CD4-positive, CD25-positive, alpha-beta regulatory T cell (primary cell): ENCODE measurements at regions not wholly inside any gene's neighbourhood (a gene's known extent, or its start where the extent isn't known, plus 50 kb on each side); places are given as distances from the start of the nearest gene placed in this dataset.

Experiments
- ATAC-seq, 2 donors: fragments of 150-1000 bp; cut with Tn5 transposase; one replicate each; pipeline ENCODE4 v1.10.0; 2021; ENCODE audit warnings: low read depth in 2 of 2, moderate number of reproducible peaks in 2 of 2, moderate library complexity in 1 of 2
- DNase-seq, 3 donors: peaks; one replicate each; pipeline versions ENCODE4 v3.0.0 to v3.0.0-alpha.2; 2012 to 2022; ENCODE audit warnings: mixed read lengths in 1 of 3
- H3K27ac ChIP-seq: one replicate; pipeline ENCODE4 v1.7.0; 2013; ENCODE audit warnings: mild to moderate bottlenecking, low read length; ENCODE audit not compliant: insufficient read depth, poor library complexity, severe bottlenecking
- H3K27me3 ChIP-seq: one replicate; pipeline ENCODE4 v1.7.0; 2013; ENCODE audit warnings: low read length; ENCODE audit not compliant: control insufficient read depth, insufficient read depth
- H3K36me3 ChIP-seq: one replicate; pipeline ENCODE4 v1.7.0; 2013; ENCODE audit warnings: mild to moderate bottlenecking, low read length, moderate library complexity; ENCODE audit not compliant: control insufficient read depth, insufficient read depth
- H3K4me1 ChIP-seq: 2 replicates; pipeline ENCODE4 v1.7.0; 2013; ENCODE audit warnings: mild to moderate bottlenecking, low read length; ENCODE audit not compliant: insufficient read depth, control insufficient read depth, poor library complexity, severe bottlenecking
- H3K4me3 ChIP-seq: one replicate; pipeline ENCODE4 v1.7.0; 2013; ENCODE audit warnings: low read depth, mild to moderate bottlenecking, low read length, moderate library complexity
- H3K9me3 ChIP-seq, 2 experiments: 1 replicate in 1 of 2; 2 replicates in 1 of 2; pipeline ENCODE4 v1.7.0; 2013; ENCODE audit warnings: low read length in 2 of 2, mild to moderate bottlenecking in 1 of 2, moderate library complexity in 1 of 2; ENCODE audit not compliant: control insufficient read depth in 2 of 2
- H3K27ac Mint-ChIP-seq, 3 donors: one replicate each; pipeline ENCODE4 v1.8.0; 2020 to 2022; ENCODE audit warnings: mild to moderate bottlenecking in 3 of 3, mixed read lengths in 3 of 3, moderate library complexity in 2 of 3
- H3K27me3 Mint-ChIP-seq: one replicate; pipeline ENCODE4 v1.8.0; 2022; ENCODE audit warnings: mild to moderate bottlenecking, mixed read lengths
- H3K36me3 Mint-ChIP-seq: one replicate; pipeline ENCODE4 v1.8.0; 2020; ENCODE audit warnings: mixed read lengths
- H3K4me1 Mint-ChIP-seq, 4 donors: one replicate each; pipeline ENCODE4 v1.8.0; 2020 to 2022; ENCODE audit warnings: mixed read lengths in 4 of 4, mild to moderate bottlenecking in 1 of 4
- H3K4me3 Mint-ChIP-seq, 4 donors: one replicate each; pipeline ENCODE4 v1.8.0; 2020 to 2022; ENCODE audit warnings: mild to moderate bottlenecking in 4 of 4, mixed read lengths in 4 of 4, moderate library complexity in 3 of 4
- H3K9me3 Mint-ChIP-seq, 7 donors: one replicate each; pipeline ENCODE4 v1.8.0; 2020 to 2022; ENCODE audit warnings: mixed read lengths in 7 of 7, mild to moderate bottlenecking in 3 of 7, moderate library complexity in 2 of 7

GRCh38 chr2:41337956-41338355 lies 709.9 kb upstream of the PKDCC start:
- no peak overlapping the region for H3K4me3 ChIP-seq
- Mint-ChIP-seq H3K27ac (no peak overlapping the region), H3K4me3 (no peak overlapping the region), H3K36me3 (no peaks in the 10 kb centered on the region), H3K4me1 (no peaks in the 10 kb centered on the region), H3K9me3 (peaks cover 0 to 7% (median 2%) of the 10 kb centered on the region in 7 donors), H3K27me3 (no peaks in the 10 kb centered on the region)
- H3K36me3 ChIP-seq, result no peaks in the 10 kb centered on the region
- no peak for ATAC-seq
- no peaks in the 10 kb centered on the region for H3K4me1 ChIP-seq
- H3K27me3 ChIP-seq, result no peaks in the 10 kb centered on the region
- H3K9me3 ChIP-seq, result no peaks in the 10 kb centered on the region
- no peak for DNase-seq
- H3K27ac ChIP-seq, result no peak overlapping the region

- Mint-ChIP-seq H3K4me3 (no peak overlapping the region), H3K27ac (no peak overlapping the region), H3K27me3 (no peaks in the 10 kb centered on the region), H3K4me1 (no peaks in the 10 kb centered on the region), H3K9me3 (peaks cover 0 to 4% (median 0%) of the 10 kb centered on the region in 7 donors), H3K36me3 (no peaks in the 10 kb centered on the region)
- Histone ChIP-seq H3K27me3 (no peaks in the 10 kb centered on the region), H3K4me3 (no peak overlapping the region), H3K4me1 (no peaks in the 10 kb centered on the region), H3K36me3 (no peaks in the 10 kb centered on the region), H3K9me3 (no peaks in the 10 kb centered on the region), H3K27ac (no peak overlapping the region)
- no peak for DNase-seq
- ATAC-seq, result no peak
Observed at GRCh38 chr2:41344529-41344928, 703.3 kb upstream of the PKDCC start.

- H3K36me3 ChIP-seq, result no peaks in the 10 kb centered on the region
- no peaks in the 10 kb centered on the region for H3K27me3 ChIP-seq
- no peak overlapping the region for H3K27ac ChIP-seq
- Mint-ChIP-seq H3K4me1 (no peaks in the 10 kb centered on the region), H3K27me3 (no peaks in the 10 kb centered on the region), H3K9me3 (peaks cover 0 to 2% (median 0%) of the 10 kb centered on the region in 7 donors), H3K4me3 (no peak overlapping the region), H3K27ac (no peak overlapping the region), H3K36me3 (no peaks in the 10 kb centered on the region)
- no peaks in the 10 kb centered on the region for H3K4me1 ChIP-seq
- H3K9me3 ChIP-seq, result no peaks in the 10 kb centered on the region
- no peak overlapping the region for H3K4me3 ChIP-seq
- ATAC-seq (no peak), DNase-seq (no peak)
Observed at GRCh38 chr2:41353060-41353459, 694.8 kb upstream of the PKDCC start.

- H3K27ac ChIP-seq, result no peak overlapping the region
- H3K36me3 ChIP-seq, result no peaks in the 10 kb centered on the region
- H3K27ac Mint-ChIP-seq, result no peak overlapping the region
- H3K27me3 ChIP-seq, result no peaks in the 10 kb centered on the region
- peaks cover 0 to 9% (median 0%) of the 10 kb centered on the region in 7 donors for H3K9me3 Mint-ChIP-seq
- H3K4me3 Mint-ChIP-seq, result no peak overlapping the region
- ATAC-seq (no peak), DNase-seq (no peak)
- H3K27me3 Mint-ChIP-seq, result no peaks in the 10 kb centered on the region
- no peaks in the 10 kb centered on the region for H3K4me1 ChIP-seq
- H3K36me3 Mint-ChIP-seq, result peaks cover 3% of the 10 kb centered on the region
- H3K4me3 ChIP-seq, result no peak overlapping the region
- H3K4me1 Mint-ChIP-seq, result no peaks in the 10 kb centered on the region
- H3K9me3 ChIP-seq, result no peaks in the 10 kb centered on the region
Observed at GRCh38 chr2:41355794-41356193, 692.0 kb upstream of the PKDCC start.

- H3K9me3 Mint-ChIP-seq, result peaks cover 0 to 15% (median 12%) of the 10 kb centered on the region in 7 donors
- no peaks in the 10 kb centered on the region for H3K4me1 ChIP-seq
- no peaks in the 10 kb centered on the region for H3K36me3 Mint-ChIP-seq
- H3K4me1 Mint-ChIP-seq, result no peaks in the 10 kb centered on the region
- no peak overlapping the region for H3K4me3 ChIP-seq
- no peaks in the 10 kb centered on the region for H3K36me3 ChIP-seq
- no peak for ATAC-seq
- no peaks in the 10 kb centered on the region for H3K27me3 Mint-ChIP-seq
- H3K27ac Mint-ChIP-seq, result no peak overlapping the region
- no peak overlapping the region for H3K27ac ChIP-seq
- DNase-seq, result no peak
- peaks cover 0 to 11% of the 10 kb centered on the region in 2 experiments for H3K9me3 ChIP-seq
- no peak overlapping the region for H3K4me3 Mint-ChIP-seq
- H3K27me3 ChIP-seq, result no peaks in the 10 kb centered on the region
Observed at GRCh38 chr2:41364842-41365241, 683.0 kb upstream of the PKDCC start.

- Mint-ChIP-seq H3K27ac (peak overlapping the region in 1 of 3 donors; percentile 26), H3K4me3 (no peak overlapping the region), H3K36me3 (no peaks in the 10 kb centered on the region), H3K27me3 (no peaks in the 10 kb centered on the region), H3K4me1 (no peaks in the 10 kb centered on the region), H3K9me3 (peaks cover 0 to 5% (median 3%) of the 10 kb centered on the region in 7 donors)
- Histone ChIP-seq H3K27me3 (no peaks in the 10 kb centered on the region), H3K27ac (no peak overlapping the region), H3K4me3 (no peak overlapping the region), H3K9me3 (no peaks in the 10 kb centered on the region), H3K4me1 (no peaks in the 10 kb centered on the region), H3K36me3 (no peaks in the 10 kb centered on the region)
- DNase-seq (no peak), ATAC-seq (no peak)
Observed at GRCh38 chr2:41375901-41376300, 671.9 kb upstream of the PKDCC start.

GRCh38 chr2:41377837-41378236 lies 670.0 kb upstream of the PKDCC start:
- Histone ChIP-seq H3K27me3 (no peaks in the 10 kb centered on the region), H3K4me3 (no peak overlapping the region), H3K27ac (no peak overlapping the region), H3K36me3 (no peaks in the 10 kb centered on the region), H3K9me3 (no peaks in the 10 kb centered on the region), H3K4me1 (no peaks in the 10 kb centered on the region)
- Mint-ChIP-seq H3K36me3 (no peaks in the 10 kb centered on the region), H3K9me3 (peaks cover 0 to 4% (median 0%) of the 10 kb centered on the region in 7 donors), H3K27ac (no peak overlapping the region), H3K27me3 (no peaks in the 10 kb centered on the region), H3K4me1 (no peaks in the 10 kb centered on the region), H3K4me3 (no peak overlapping the region)
- DNase-seq, result no peak
- no peak for ATAC-seq

GRCh38 chr2:41378420-41378819 lies 669.4 kb upstream of the PKDCC start:
- Mint-ChIP-seq H3K27me3 (no peaks in the 10 kb centered on the region), H3K9me3 (peaks cover 0 to 4% (median 0%) of the 10 kb centered on the region in 7 donors), H3K4me3 (no peak overlapping the region), H3K36me3 (no peaks in the 10 kb centered on the region), H3K4me1 (no peaks in the 10 kb centered on the region), H3K27ac (no peak overlapping the region)
- Histone ChIP-seq H3K4me3 (no peak overlapping the region), H3K27ac (no peak overlapping the region), H3K4me1 (no peaks in the 10 kb centered on the region), H3K36me3 (no peaks in the 10 kb centered on the region), H3K9me3 (no peaks in the 10 kb centered on the region), H3K27me3 (no peaks in the 10 kb centered on the region)
- DNase-seq, result no peak
- no peak for ATAC-seq
